MG63 (cell line): ENCODE measurements at regions not wholly inside any gene's neighbourhood (a gene's known extent, or its start where the extent isn't known, plus 50 kb on each side); places are given as distances from the start of the nearest gene placed in this dataset.

Experiments
- DNase-seq: peaks from one replicate; pipeline ENCODE4 v3.0.0-alpha.2; 2020
- H3K27me3 ChIP-seq: fragments of 250-450 bp; sonication (Bioruptor Pico); 2 replicates; pipeline ENCODE4 v1.5.1; 2020; ENCODE audit warnings: mild to moderate bottlenecking, moderate library complexity
- H3K36me3 ChIP-seq: fragments of 250-450 bp; sonication (Bioruptor Pico); 2 replicates; pipeline ENCODE4 v1.5.1; 2020; ENCODE audit warnings: mild to moderate bottlenecking, moderate library complexity
- H3K4me3 ChIP-seq: fragments of 250-450 bp; sonication (Bioruptor Pico); 2 replicates; pipeline ENCODE4 v1.5.1; 2020; ENCODE audit warnings: mild to moderate bottlenecking, moderate library complexity
- H3K9me3 ChIP-seq: fragments of 250-450 bp; sonication (Bioruptor Pico); 2 replicates; pipeline ENCODE4 v1.5.1; 2020; ENCODE audit warnings: mild to moderate bottlenecking, moderate library complexity

GRCh38 chr4:33518856-33519255 lies 2725.5 kb downstream of the ARAP2 start:
- Histone ChIP-seq H3K36me3 (no peaks in the 10 kb centered on the region), H3K9me3 (no peaks in the 10 kb centered on the region), H3K27me3 (no peaks in the 10 kb centered on the region), H3K4me3 (no peak overlapping the region)
- DNase-seq = no peak

- no peaks in the 10 kb centered on the region for H3K27me3 ChIP-seq
- no peaks in the 10 kb centered on the region for H3K9me3 ChIP-seq
- no peaks in the 10 kb centered on the region for H3K36me3 ChIP-seq
- no peak overlapping the region for H3K4me3 ChIP-seq
- no peak for DNase-seq
Measured at GRCh38 chr4:33532821-33533220, 2711.5 kb downstream of the ARAP2 start.

GRCh38 chr4:33536898-33537297 lies 2707.4 kb downstream of the ARAP2 start:
- DNase-seq = no peak
- H3K9me3 ChIP-seq = no peaks in the 10 kb centered on the region
- no peaks in the 10 kb centered on the region for H3K36me3 ChIP-seq
- no peaks in the 10 kb centered on the region for H3K27me3 ChIP-seq
- H3K4me3 ChIP-seq = no peak overlapping the region

- Histone ChIP-seq H3K36me3 (no peaks in the 10 kb centered on the region), H3K27me3 (no peaks in the 10 kb centered on the region), H3K9me3 (no peaks in the 10 kb centered on the region), H3K4me3 (no peak overlapping the region)
- DNase-seq = no peak
Measured at GRCh38 chr4:33537527-33537926, 2706.8 kb downstream of the ARAP2 start.

GRCh38 chr4:33543941-33544450 lies 2700.3 kb downstream of the ARAP2 start:
- no peaks in the 10 kb centered on the region for H3K36me3 ChIP-seq
- H3K4me3 ChIP-seq = no peak overlapping the region
- no peaks in the 10 kb centered on the region for H3K27me3 ChIP-seq
- no peaks in the 10 kb centered on the region for H3K9me3 ChIP-seq
- no peak for DNase-seq

- no peaks in the 10 kb centered on the region for H3K36me3 ChIP-seq
- DNase-seq = no peak
- no peaks in the 10 kb centered on the region for H3K9me3 ChIP-seq
- H3K27me3 ChIP-seq = no peaks in the 10 kb centered on the region
- H3K4me3 ChIP-seq = no peak overlapping the region
Measured at GRCh38 chr4:33551244-33551643, 2693.1 kb downstream of the ARAP2 start.

- no peak for DNase-seq
- Histone ChIP-seq H3K36me3 (no peaks in the 10 kb centered on the region), H3K9me3 (no peaks in the 10 kb centered on the region), H3K27me3 (no peaks in the 10 kb centered on the region), H3K4me3 (no peak overlapping the region)
Measured at GRCh38 chr4:33561259-33561658, 2683.1 kb downstream of the ARAP2 start.

- Histone ChIP-seq H3K36me3 (no peaks in the 10 kb centered on the region), H3K9me3 (no peaks in the 10 kb centered on the region), H3K27me3 (no peaks in the 10 kb centered on the region), H3K4me3 (no peak overlapping the region)
- DNase-seq = no peak
Measured at GRCh38 chr4:33566649-33567048, 2677.7 kb downstream of the ARAP2 start.

GRCh38 chr4:33577791-33578190 lies 2666.5 kb downstream of the ARAP2 start:
- H3K9me3 ChIP-seq = no peaks in the 10 kb centered on the region
- no peak for DNase-seq
- no peaks in the 10 kb centered on the region for H3K27me3 ChIP-seq
- no peaks in the 10 kb centered on the region for H3K36me3 ChIP-seq
- H3K4me3 ChIP-seq = no peak overlapping the region

GRCh38 chr4:33579951-33580350 lies 2664.4 kb downstream of the ARAP2 start:
- H3K9me3 ChIP-seq = no peaks in the 10 kb centered on the region
- H3K27me3 ChIP-seq = no peaks in the 10 kb centered on the region
- DNase-seq = no peak
- H3K4me3 ChIP-seq = no peak overlapping the region
- no peaks in the 10 kb centered on the region for H3K36me3 ChIP-seq

GRCh38 chr4:33592701-33593100 lies 2651.6 kb downstream of the ARAP2 start:
- Histone ChIP-seq H3K9me3 (no peaks in the 10 kb centered on the region), H3K27me3 (no peaks in the 10 kb centered on the region), H3K36me3 (no peaks in the 10 kb centered on the region), H3K4me3 (no peak overlapping the region)
- DNase-seq = no peak

GRCh38 chr4:33606951-33607350 lies 2637.4 kb downstream of the ARAP2 start:
- DNase-seq = no peak
- Histone ChIP-seq H3K27me3 (no peaks in the 10 kb centered on the region), H3K9me3 (no peaks in the 10 kb centered on the region), H3K36me3 (no peaks in the 10 kb centered on the region), H3K4me3 (no peak overlapping the region)

GRCh38 chr4:33616121-33616520 lies 2628.2 kb downstream of the ARAP2 start:
- Histone ChIP-seq H3K27me3 (no peaks in the 10 kb centered on the region), H3K9me3 (no peaks in the 10 kb centered on the region), H3K4me3 (no peak overlapping the region), H3K36me3 (no peaks in the 10 kb centered on the region)
- DNase-seq = no peak

- Histone ChIP-seq H3K27me3 (no peaks in the 10 kb centered on the region), H3K9me3 (no peaks in the 10 kb centered on the region), H3K36me3 (no peaks in the 10 kb centered on the region), H3K4me3 (no peak overlapping the region)
- no peak for DNase-seq
Measured at GRCh38 chr4:33625748-33626147, 2618.6 kb downstream of the ARAP2 start.

- Histone ChIP-seq H3K4me3 (no peak overlapping the region), H3K36me3 (no peaks in the 10 kb centered on the region), H3K9me3 (no peaks in the 10 kb centered on the region), H3K27me3 (no peaks in the 10 kb centered on the region)
- DNase-seq = no peak
Measured at GRCh38 chr4:33626221-33626620, 2618.1 kb downstream of the ARAP2 start.

- DNase-seq = no peak
- H3K4me3 ChIP-seq = no peak overlapping the region
- no peaks in the 10 kb centered on the region for H3K36me3 ChIP-seq
- H3K27me3 ChIP-seq = no peaks in the 10 kb centered on the region
- no peaks in the 10 kb centered on the region for H3K9me3 ChIP-seq
Measured at GRCh38 chr4:33628296-33628695, 2616.0 kb downstream of the ARAP2 start.

- no peak for DNase-seq
- Histone ChIP-seq H3K27me3 (no peaks in the 10 kb centered on the region), H3K36me3 (no peaks in the 10 kb centered on the region), H3K9me3 (no peaks in the 10 kb centered on the region), H3K4me3 (no peak overlapping the region)
Measured at GRCh38 chr4:33649015-33649414, 2595.3 kb downstream of the ARAP2 start.

GRCh38 chr4:33649471-33649870 lies 2594.8 kb downstream of the ARAP2 start:
- no peaks in the 10 kb centered on the region for H3K9me3 ChIP-seq
- H3K27me3 ChIP-seq = no peaks in the 10 kb centered on the region
- no peak overlapping the region for H3K4me3 ChIP-seq
- DNase-seq = no peak
- no peaks in the 10 kb centered on the region for H3K36me3 ChIP-seq

- no peaks in the 10 kb centered on the region for H3K9me3 ChIP-seq
- no peaks in the 10 kb centered on the region for H3K27me3 ChIP-seq
- no peak for DNase-seq
- no peak overlapping the region for H3K4me3 ChIP-seq
- H3K36me3 ChIP-seq = no peaks in the 10 kb centered on the region
Measured at GRCh38 chr4:33650036-33650435, 2594.3 kb downstream of the ARAP2 start.
